Right ventricle myocardium superior (tissue), 1 donor: ENCODE measurements at regions not wholly inside any gene's neighbourhood (a gene's known extent, or its start where the extent isn't known, plus 50 kb on each side); places are given as distances from the start of the nearest gene placed in this dataset.
A peak's percentile ranks its signal among the peaks of the same experiment; 100 is the strongest.

Experiments
- ATAC-seq: fragments of 200-7000 bp; cut with Tn5 transposase; one replicate; pipeline ENCODE4 v1.9.1; 2020; ENCODE audit warnings: mild to moderate bottlenecking; ENCODE audit not compliant: poor library complexity
- DNase-seq: peaks from one replicate; pipeline ENCODE4 v3.0.0-alpha.2; 2020
- intact Hi-C: fragments of 100-400 bp; cut with DNase I; formaldehyde crosslinking; loops from one replicate; pipeline ENCODE4 v1.11.2; 2022
- donor health status: DM: no; HTN: yes; CAD: no; lungs with severe emphysema.

GRCh38 chr9:129351058-129351641, 173.1 kb upstream of the IER5L start:
- ATAC-seq (no peak), DNase-seq (no peak)
- intact Hi-C loops, result no loop called here

GRCh38 chr9:129350143-129350935, 172.3 kb upstream of the IER5L start:
- peak; percentile 28 for DNase-seq
- no peak for ATAC-seq

GRCh38 chr9:129349665-129349947, 171.5 kb upstream of the IER5L start:
- DNase-seq (peak; percentile 20), ATAC-seq (no peak)
- intact Hi-C loops, result no loop called here

More at GRCh38 chr9:129350143-129350935, 172.3 kb upstream of the IER5L start:
- intact Hi-C loops, result no loop called here

DNA sequence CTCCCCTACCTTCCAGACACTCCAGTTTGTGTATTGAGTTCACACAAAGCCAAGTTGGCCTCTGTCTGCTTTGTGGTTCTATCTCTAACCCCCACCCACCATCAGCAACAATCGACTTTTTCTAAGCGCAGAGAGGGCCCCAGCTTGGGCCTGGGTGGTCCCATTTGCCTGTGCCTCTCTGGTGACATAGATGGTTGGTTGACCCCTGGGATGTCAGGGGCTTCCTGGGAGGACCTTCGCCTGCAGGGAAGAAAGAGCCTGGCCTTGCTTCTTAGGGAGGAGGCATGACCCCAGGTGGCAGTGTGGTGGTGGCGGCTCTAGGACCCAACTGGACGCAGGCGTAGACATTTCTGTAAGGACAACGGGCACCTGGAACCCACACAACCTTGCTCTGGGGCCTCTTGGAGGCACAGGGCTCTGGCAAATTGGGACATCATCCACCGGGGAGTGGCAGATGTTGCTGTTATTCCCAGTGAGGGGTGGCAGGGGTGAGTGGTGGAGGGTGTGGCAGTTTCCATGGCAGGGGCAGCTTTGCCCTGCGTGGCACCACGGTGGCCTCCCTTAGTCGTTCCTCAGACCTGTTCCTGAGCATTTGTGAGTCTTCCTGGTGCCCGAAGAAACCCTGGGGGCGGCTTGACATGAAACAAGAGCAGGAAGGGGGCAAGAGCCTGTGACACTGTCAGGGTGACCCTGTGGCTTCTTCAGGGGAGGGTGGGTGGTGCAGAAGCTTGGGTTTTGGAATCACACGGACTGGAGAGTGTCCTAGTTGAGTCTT, 171.0 kb upstream of the IER5L start:
- intact Hi-C loops, result no loop called here
- DNase-seq (peak; percentile 34), ATAC-seq (no peak)

DNA sequence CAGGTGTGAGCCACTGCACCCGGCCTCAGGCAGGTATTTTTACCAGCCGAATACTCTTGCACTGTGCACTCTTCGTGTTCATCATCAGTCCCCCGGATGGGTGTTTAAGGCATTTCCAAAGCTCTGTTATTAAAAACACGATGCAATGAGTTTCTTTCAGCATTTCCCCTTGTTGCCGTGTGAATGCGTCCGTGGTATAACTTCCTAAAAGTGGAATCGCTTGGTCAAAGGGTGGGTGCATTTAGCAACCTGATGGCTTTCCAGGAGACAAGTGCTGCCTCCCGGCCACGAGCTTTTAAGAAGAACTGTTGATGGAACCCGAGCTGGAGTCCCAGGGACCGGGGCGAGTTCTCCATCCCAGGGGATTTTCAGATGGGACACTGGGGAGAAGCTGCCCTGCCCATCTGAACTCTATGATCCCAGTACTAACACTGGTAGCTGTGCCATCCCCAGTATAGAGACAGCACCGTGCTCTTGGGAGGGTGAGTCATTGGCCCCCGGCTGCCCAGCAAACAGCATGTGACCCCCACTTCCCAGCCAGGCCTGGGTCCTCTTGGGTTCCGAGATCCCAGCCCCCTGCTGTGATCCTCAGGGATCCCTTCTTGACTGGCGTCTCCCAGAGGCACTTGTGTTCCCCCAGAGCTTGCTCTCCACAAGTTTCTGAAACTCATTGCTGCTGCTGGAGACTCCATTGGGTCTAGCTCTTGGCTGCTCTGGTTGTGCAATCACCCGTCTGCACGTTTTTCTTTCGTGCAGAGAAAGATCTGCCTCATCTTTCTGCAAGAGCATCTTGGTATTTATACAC, 169.5 kb upstream of the IER5L start:
- intact Hi-C loops, result no loop called here
- DNase-seq (peak; percentile 41), ATAC-seq (no peak)

DNA sequence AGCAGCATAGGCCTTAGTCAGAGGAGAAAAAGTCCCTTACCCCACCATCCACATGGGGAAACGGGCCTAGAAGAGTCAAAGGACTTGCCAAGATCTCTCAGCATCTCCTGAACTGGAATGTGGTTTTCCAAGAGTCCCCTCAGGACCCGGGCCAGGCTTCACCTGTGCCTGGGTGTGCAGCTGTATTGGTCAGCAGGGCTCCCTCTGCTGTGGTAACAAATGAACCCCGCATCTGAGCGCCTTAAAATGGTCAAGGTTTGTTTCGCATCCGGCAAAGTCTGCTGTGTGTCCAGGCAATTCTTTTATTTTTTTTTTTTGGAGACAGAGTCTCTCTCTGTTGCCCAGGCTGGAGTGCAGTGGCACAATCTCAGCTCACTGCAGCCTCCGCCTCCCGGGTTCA, 168.0 kb upstream of the IER5L start:
- intact Hi-C loops, result no loop called here
- ATAC-seq (no peak), DNase-seq (peak; percentile 12)

DNA sequence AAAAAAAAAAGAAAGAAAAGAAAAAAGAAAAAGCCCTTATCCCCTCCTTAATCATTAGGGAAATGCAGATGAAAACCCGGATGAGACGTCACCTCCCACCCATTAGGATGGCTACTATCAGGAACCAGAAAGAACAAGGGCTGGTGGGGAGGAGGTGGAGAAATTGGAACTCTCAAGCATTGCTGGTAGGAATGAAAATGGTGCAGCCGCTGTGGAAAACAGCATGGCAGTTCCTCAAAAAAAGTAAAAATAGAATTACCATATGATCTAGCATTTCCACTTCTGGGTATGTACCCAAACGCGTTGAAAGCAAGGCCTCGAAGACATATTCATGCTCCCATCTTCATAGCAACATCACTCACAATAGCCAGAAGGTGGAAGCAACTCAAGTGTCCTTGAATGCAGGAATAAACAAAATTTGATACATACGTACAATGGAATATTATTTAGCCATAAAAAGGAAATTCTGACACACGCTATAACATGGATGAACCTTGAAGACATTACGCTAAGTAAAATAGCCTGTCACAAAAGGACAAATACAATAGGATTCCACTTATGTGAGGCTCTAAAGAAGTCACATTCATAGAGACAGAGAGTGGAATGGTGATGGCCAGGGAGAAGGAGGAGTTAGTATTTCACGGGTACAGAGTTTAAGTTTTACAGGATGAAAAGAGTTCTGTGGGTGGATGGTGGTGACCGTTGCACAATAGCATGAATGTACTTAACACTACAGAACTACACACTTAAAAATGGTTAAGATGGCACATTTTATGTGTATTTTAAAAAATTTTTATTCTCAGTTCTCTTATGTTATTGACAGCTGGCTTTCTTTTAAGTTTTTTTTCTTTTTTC, 166.8 kb upstream of the IER5L start:
- no peak for DNase-seq
- peak; percentile 17 for ATAC-seq
- intact Hi-C loops, result no loop called here

DNA sequence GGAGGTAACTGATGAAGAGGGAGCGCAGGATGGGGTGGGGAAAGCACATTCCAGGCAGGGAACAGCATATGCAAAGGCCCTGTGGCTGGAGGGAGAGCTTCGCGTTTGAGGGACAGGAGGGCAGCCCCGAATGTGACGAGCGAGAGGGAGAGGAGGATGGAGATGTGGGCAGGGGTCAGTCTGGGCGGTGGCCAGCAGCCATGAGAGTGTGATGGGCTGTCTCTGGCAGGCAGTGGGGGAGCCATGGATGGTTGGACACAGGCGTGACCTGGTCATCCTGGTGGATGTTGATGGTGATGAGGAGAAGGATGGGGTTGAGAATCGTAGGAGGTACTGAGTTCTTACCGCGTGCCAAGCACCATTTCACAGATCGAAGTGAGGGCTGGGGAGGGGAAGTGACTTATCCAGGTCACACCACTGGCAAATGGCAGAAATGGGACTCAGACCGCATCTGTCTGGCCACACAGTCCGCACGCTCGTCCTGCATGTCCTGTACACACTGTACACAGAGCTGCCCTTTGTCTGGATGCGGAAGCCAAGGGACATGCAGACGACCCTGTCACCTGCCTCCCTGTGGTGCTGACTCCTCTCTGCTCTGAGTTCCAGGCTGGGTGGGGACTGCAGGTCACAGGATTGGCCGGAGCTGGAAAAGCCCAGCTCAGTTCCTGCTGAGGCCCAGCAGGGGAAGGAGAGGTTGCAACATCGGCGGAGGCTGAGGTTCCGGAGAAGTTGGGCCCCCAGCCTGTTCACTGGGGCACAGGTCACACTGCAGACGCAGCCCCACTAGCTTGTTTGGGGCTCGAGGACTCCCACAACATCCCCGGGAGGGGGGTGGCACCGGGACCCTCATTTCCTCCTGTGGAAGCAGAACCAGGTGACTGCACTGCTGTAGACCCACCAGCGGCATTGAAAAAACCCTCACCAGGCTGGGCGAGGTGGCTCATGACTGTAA, 165.6 kb upstream of the IER5L start:
- ATAC-seq (peak; percentile 82), DNase-seq (peak; percentile 86)
- intact Hi-C loops, result no loop called here

DNA sequence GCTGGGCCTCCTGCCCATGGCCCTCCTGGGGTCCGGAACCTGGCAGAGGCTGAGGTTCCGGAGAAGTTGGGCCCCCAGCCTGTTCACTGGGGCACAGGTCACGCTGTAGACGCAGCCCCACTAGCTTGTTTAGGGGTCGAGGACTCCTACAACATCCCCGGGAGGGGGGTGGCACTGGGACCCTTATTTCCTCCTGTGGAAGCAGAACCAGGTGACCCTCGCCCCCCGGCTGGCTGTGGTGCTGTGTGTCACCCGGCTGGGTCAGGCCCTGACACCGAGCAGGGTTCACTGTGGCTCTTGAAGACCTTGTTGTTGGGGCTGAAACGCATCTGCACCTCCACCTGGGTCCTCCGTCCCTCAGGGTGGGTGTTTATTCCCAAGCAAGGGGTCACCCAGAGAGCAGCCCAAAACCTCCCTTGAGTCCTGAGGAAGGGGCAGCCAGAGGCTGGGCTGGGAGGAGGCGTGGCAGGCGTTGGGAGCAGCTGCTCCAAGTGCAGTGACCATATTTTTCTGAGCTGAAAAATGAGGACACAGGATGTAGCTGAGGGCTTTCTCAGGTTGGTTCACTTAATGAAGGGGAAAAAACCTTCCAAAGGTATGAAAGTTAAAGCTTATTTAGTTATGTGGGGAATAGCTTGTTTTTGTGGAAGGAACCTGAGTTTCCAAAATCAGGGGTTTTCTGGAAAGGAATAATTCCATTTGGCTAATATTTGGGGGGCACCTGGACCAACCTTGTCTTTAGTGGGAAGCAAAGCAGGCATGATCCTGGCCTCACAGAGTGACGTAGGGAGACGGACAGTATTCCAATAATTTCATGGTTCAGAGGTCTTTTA, 164.7 kb upstream of the IER5L start:
- no peak for DNase-seq
- intact Hi-C loops, result no loop called here
- ATAC-seq, result no peak

GRCh38 chr9:129341987-129342348, 163.9 kb upstream of the IER5L start:
- DNase-seq, result no peak
- intact Hi-C loops, result no loop called here
- no peak for ATAC-seq

GRCh38 chr9:129341171-129341986, 163.3 kb upstream of the IER5L start:
- DNase-seq (no peak), ATAC-seq (no peak)
- intact Hi-C loops, result no loop called here

GRCh38 chr9:129340427-129341170, 162.5 kb upstream of the IER5L start:
- intact Hi-C loops, result no loop called here
- ATAC-seq (no peak), DNase-seq (no peak)

GRCh38 chr9:129339539-129340157, 161.6 kb upstream of the IER5L start:
- no peak for DNase-seq
- ATAC-seq, result no peak
- intact Hi-C loops, result loop anchor here (5.0 kb wide), 1 partner anchor 143 kb away; no protein-coding TSS in a partner anchor

- ATAC-seq, result no peak
- intact Hi-C loops, result loop anchor here (5.0 kb wide), 1 partner anchor 143 kb away; no protein-coding TSS in a partner anchor
- DNase-seq, result no peak
Measured at GRCh38 chr9:129338724-129339430, 160.8 kb upstream of the IER5L start.
